Stimulated activated naive CD8-positive, alpha-beta T cell treated with anti-CD3 and anti-CD28 coated beads, Interleukin-15, amount 100 ng/mL, for 72 hours (primary cell): ENCODE measurements at regions not wholly inside any gene's neighbourhood (a gene's known extent, or its start where the extent isn't known, plus 50 kb on each side); places are given as distances from the start of the nearest gene placed in this dataset.

Experiments
- ATAC-seq: fragments of 150-1000 bp; cut with Tn5 transposase; 2 replicates; pipeline ENCODE4 v1.10.0; 2021; ENCODE audit warnings: mild to moderate bottlenecking, moderate library complexity
- DNase-seq, 2 donors: peaks; one replicate each; pipeline ENCODE4 v3.0.0; 2021 to 2022
- H3K27ac Mint-ChIP-seq, 2 donors: one replicate each; pipeline ENCODE4 v1.8.0; 2022; ENCODE audit warnings: mild to moderate bottlenecking in 2 of 2, mixed read lengths in 2 of 2, moderate library complexity in 2 of 2
- H3K27me3 Mint-ChIP-seq: one replicate; pipeline ENCODE4 v1.8.0; 2022; ENCODE audit warnings: mixed read lengths
- H3K4me1 Mint-ChIP-seq: one replicate; pipeline ENCODE4 v1.8.0; 2022; ENCODE audit warnings: mild to moderate bottlenecking, mixed read lengths
- H3K4me3 Mint-ChIP-seq, 2 donors: one replicate each; pipeline ENCODE4 v1.8.0; 2022; ENCODE audit warnings: mild to moderate bottlenecking in 2 of 2, mixed read lengths in 2 of 2, moderate library complexity in 1 of 2
- H3K9me3 Mint-ChIP-seq, 2 donors: one replicate each; pipeline ENCODE4 v1.8.0; 2022; ENCODE audit warnings: mixed read lengths in 2 of 2

- peaks cover 44% of the 10 kb centered on the region for H3K27me3 Mint-ChIP-seq
- DNase-seq (no peak), ATAC-seq (no peak)
- H3K4me3 Mint-ChIP-seq: no peak overlapping the region
- no peak overlapping the region for H3K27ac Mint-ChIP-seq
- no peaks in the 10 kb centered on the region for H3K4me1 Mint-ChIP-seq
- H3K9me3 Mint-ChIP-seq: no peaks in the 10 kb centered on the region
These were observed 224.7 kb upstream of the GJB5 start for GRCh38 chr1:34529935-34530859.

GRCh38 chr1:34532113-34532512, 222.7 kb upstream of the GJB5 start:
- H3K4me3 Mint-ChIP-seq: no peak overlapping the region

GRCh38 chr1:34538481-34538880, 216.4 kb upstream of the GJB5 start:
- Mint-ChIP-seq H3K4me1 (no peaks in the 10 kb centered on the region), H3K27me3 (peaks cover 38% of the 10 kb centered on the region), H3K9me3 (no peaks in the 10 kb centered on the region), H3K4me3 (no peak overlapping the region), H3K27ac (no peak overlapping the region)
- DNase-seq (no peak), ATAC-seq (no peak)

More at GRCh38 chr1:34532113-34532512, 222.7 kb upstream of the GJB5 start:
- no peak for ATAC-seq
- DNase-seq: no peak
- no peaks in the 10 kb centered on the region for H3K9me3 Mint-ChIP-seq
- H3K27me3 Mint-ChIP-seq: peaks cover 39% of the 10 kb centered on the region
- no peak overlapping the region for H3K27ac Mint-ChIP-seq
- no peaks in the 10 kb centered on the region for H3K4me1 Mint-ChIP-seq

- Mint-ChIP-seq H3K27me3 (peaks cover 27% of the 10 kb centered on the region), H3K4me1 (no peaks in the 10 kb centered on the region), H3K27ac (no peak overlapping the region), H3K4me3 (no peak overlapping the region), H3K9me3 (peaks cover 0 to 7% of the 10 kb centered on the region in 2 donors)
- ATAC-seq: no peak
- no peak for DNase-seq
These were observed 207.7 kb upstream of the GJB5 start for GRCh38 chr1:34547046-34547674.

DNA sequence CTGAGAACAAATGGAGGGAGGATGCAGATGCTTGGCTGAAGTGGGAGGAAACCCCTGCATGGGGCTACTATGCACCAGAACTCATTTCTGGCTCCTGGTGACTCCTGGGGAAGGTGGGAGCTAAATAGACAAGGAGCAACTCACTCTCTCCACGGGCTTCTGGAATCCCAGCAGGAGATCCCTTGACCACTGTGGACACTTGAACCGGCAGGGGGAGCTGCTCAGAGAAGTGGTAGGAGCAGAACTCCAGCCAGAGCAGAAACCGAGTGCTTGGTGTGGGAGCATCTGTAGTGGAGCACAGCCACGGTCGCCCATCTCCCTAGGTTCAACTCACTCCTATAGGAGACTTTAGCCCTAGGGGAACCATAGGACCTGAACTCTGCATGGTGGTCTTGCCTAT, 205.6 kb upstream of the GJB5 start:
- peaks cover 0 to 19% of the 10 kb centered on the region in 2 donors for H3K9me3 Mint-ChIP-seq
- no peak overlapping the region for H3K27ac Mint-ChIP-seq
- no peak overlapping the region for H3K4me3 Mint-ChIP-seq
- no peaks in the 10 kb centered on the region for H3K4me1 Mint-ChIP-seq
- ATAC-seq: no peak
- no peak for DNase-seq
- H3K27me3 Mint-ChIP-seq: peaks cover 29% of the 10 kb centered on the region

- Mint-ChIP-seq H3K4me3 (no peak overlapping the region), H3K27ac (no peak overlapping the region), H3K9me3 (peaks cover 0 to 1% of the 10 kb centered on the region in 2 donors), H3K4me1 (no peaks in the 10 kb centered on the region), H3K27me3 (peaks cover 62% of the 10 kb centered on the region)
- ATAC-seq (no peak), DNase-seq (no peak)
These were observed 176.5 kb upstream of the GJB5 start for GRCh38 chr1:34578306-34578705.

- DNase-seq (no peak), ATAC-seq (no peak)
- Mint-ChIP-seq H3K9me3 (no peaks in the 10 kb centered on the region), H3K27ac (peak overlapping the region in 1 of 2 donors; percentile 22), H3K4me3 (no peak overlapping the region), H3K27me3 (peaks cover 50% of the 10 kb centered on the region), H3K4me1 (no peaks in the 10 kb centered on the region)
These were observed 172.5 kb upstream of the GJB5 start for GRCh38 chr1:34582356-34582755.

- peak overlapping the region in 1 of 2 donors; percentile 52 for H3K27ac Mint-ChIP-seq
- H3K9me3 Mint-ChIP-seq: no peaks in the 10 kb centered on the region
- H3K4me3 Mint-ChIP-seq: no peak overlapping the region
- peaks cover 24% of the 10 kb centered on the region for H3K27me3 Mint-ChIP-seq
- no peaks in the 10 kb centered on the region for H3K4me1 Mint-ChIP-seq
- ATAC-seq (no peak), DNase-seq (no peak)
These were observed 167.1 kb upstream of the GJB5 start for GRCh38 chr1:34587761-34588160.

GRCh38 chr1:34590211-34590623, 164.6 kb upstream of the GJB5 start:
- Mint-ChIP-seq H3K27me3 (peaks cover 22% of the 10 kb centered on the region), H3K27ac (no peak overlapping the region), H3K9me3 (no peaks in the 10 kb centered on the region), H3K4me1 (no peaks in the 10 kb centered on the region), H3K4me3 (no peak overlapping the region)
- ATAC-seq (no peak), DNase-seq (no peak)

DNA sequence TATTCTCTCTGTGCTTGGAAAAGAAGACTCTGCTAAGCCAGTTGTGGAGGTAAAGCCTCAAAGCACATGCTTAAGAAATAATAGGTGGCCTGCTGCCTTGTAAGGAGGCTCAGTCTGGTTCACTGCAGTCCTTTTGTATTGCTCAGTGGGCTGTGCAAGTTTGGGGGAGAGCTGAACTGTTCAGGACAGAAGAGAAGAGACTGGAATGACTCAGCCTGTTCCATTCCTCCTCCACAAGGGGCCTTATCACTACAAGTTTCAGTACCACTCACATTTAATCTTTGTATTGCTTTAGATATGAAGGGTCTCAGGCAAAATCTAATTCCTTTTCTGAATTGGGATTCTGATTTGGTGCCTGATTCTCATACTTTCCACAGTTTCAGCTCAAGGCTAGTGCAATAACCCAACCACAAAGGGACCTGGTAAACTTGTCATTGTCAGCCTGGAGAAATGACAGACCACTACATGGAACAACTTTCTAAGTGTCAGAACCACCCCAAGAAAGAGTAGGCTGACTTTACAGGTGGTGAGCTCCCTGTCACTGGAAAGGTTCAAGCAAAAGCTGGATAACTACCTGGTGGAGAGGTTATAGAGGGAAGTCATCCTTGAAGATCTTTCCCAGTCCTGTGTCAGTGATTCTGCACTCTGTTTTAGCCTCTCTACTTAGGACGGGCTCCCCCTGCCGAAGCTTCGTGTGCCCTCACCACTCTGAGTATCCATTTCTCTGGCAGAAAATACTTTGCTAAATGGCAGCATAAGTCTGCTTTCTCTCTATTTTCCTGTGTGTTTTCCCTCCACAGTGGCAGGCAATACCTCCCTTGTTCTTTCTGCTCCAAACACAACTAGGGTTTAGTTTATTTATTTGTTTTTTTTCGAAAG, 162.9 kb upstream of the GJB5 start:
- no peak for ATAC-seq
- Mint-ChIP-seq H3K27me3 (peaks cover 22% of the 10 kb centered on the region), H3K4me3 (no peak overlapping the region), H3K4me1 (no peaks in the 10 kb centered on the region), H3K27ac (no peak overlapping the region), H3K9me3 (no peaks in the 10 kb centered on the region)
- no peak for DNase-seq

DNA sequence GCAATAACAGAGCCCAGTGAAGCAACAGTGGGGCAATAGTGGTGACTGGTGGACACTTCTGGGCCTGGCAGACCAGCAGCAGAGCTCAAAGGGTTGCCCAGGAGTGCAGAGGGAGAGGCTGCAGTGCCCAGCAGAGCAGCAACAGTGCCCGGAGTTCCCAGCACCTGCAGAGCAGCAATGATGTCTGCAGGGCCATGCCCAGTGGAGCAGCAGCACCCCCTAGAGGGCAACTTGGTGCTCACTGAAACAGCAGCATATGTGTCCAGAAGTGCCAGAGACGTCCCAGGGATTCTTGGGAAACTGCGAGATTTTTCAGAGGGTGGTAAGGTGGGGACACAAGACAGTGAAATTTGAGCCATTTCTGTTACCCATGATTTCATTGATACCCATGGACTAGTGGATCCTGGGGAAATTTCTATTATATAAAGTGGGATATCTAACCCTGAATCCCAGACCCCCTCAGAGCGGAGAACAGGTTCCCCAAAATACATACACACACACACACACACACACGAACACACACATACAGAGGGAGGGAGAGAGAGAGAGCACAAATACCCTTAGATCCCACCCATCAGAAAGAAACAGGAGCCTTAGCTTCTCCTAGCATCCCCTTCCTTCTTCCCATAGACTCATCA, 156.9 kb upstream of the GJB5 start:
- ATAC-seq (peak; percentile 76), DNase-seq (peak; percentile 60 to 63)
- Mint-ChIP-seq H3K9me3 (no peaks in the 10 kb centered on the region), H3K4me1 (no peaks in the 10 kb centered on the region), H3K27me3 (peaks cover 12% of the 10 kb centered on the region), H3K4me3 (no peak overlapping the region), H3K27ac (no peak overlapping the region)

GRCh38 chr1:34602907-34603306, 151.9 kb upstream of the GJB5 start:
- no peak for ATAC-seq
- Mint-ChIP-seq H3K4me3 (no peak overlapping the region), H3K27ac (no peak overlapping the region), H3K9me3 (no peaks in the 10 kb centered on the region), H3K4me1 (no peaks in the 10 kb centered on the region), H3K27me3 (peaks cover 12% of the 10 kb centered on the region)
- DNase-seq: no peak

GRCh38 chr1:34603594-34603993, 151.3 kb upstream of the GJB5 start:
- ATAC-seq (no peak), DNase-seq (no peak)
- H3K27ac Mint-ChIP-seq: peak overlapping the region in 1 of 2 donors; percentile 70
- H3K4me3 Mint-ChIP-seq: no peak overlapping the region
- no peaks in the 10 kb centered on the region for H3K9me3 Mint-ChIP-seq
- H3K27me3 Mint-ChIP-seq: peaks cover 19% of the 10 kb centered on the region
- H3K4me1 Mint-ChIP-seq: no peaks in the 10 kb centered on the region

GRCh38 chr1:34606504-34606903, 148.3 kb upstream of the GJB5 start:
- Mint-ChIP-seq H3K4me1 (no peaks in the 10 kb centered on the region), H3K27ac (no peak overlapping the region), H3K9me3 (no peaks in the 10 kb centered on the region), H3K4me3 (no peak overlapping the region), H3K27me3 (peaks cover 37% of the 10 kb centered on the region)
- DNase-seq (no peak), ATAC-seq (no peak)

GRCh38 chr1:34610063-34610462, 144.8 kb upstream of the GJB5 start:
- Mint-ChIP-seq H3K27ac (no peak overlapping the region), H3K4me1 (no peaks in the 10 kb centered on the region), H3K27me3 (peaks cover 57% of the 10 kb centered on the region), H3K4me3 (no peak overlapping the region), H3K9me3 (no peaks in the 10 kb centered on the region)
- ATAC-seq: no peak
- no peak for DNase-seq
